Globus pallidus (tissue), 1 donor: ENCODE measurements at regions not wholly inside any gene's neighbourhood (a gene's known extent, or its start where the extent isn't known, plus 50 kb on each side); places are given as distances from the start of the nearest gene placed in this dataset.
"Not testable (repeated sequence)": the region's sequence is repeated elsewhere in the genome, so short reads cannot be mapped to it uniquely, and the experiment has no call there.

Experiments
- DNase-seq: peaks from one replicate; pipeline ENCODE4 v3.0.0-alpha.2; 2015; ENCODE audit warnings: low spot score

DNA sequence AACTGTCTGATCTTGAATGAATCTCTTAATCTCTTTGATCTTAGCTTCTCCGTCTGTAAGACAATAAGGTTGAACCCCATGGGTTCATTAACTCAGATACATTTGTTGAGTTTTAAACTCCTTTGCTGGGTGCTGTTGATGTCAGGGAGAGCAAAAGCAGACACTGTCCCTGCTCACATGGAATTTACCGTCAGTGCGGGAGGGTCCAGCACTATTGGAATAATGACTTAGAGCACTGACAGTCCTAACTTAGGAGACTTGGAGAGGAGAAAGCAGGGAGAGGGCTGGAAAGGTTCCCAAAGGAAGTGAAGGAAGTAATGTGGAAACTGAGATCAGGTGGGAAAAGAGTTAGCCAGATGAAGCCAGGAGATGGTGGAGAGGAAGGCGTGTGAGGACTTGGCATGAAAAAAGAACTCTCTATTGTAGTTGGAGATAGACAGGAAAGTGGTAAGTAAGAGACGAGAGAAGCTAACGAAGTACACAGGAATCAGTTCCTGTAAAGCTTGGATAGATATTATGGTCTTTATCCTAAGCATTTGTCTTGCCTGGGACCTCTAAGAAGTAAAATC is 141.4 kb upstream of the SERTAD2 start:
- no peak for DNase-seq

DNA sequence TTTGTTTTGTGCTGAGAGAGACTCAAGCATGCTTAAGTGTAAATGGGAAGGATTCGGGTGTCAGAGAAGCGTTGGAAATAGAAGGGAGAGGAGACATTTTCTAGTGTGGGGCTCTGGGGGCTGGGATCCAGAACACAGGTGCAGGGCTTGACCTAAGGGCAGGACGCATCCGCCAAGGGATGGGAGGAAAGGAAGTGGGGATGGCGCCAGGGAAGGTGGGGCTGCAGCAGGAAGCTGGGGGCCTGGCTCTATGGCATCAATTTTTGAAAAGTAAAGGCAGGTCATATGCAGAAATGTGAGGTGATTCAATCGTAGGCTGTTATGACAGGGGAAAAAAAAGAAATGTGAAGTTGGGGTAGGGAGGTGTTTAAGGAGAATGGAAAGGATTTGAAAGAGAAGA is 143.2 kb upstream of the SERTAD2 start:
- DNase-seq: no peak

DNA sequence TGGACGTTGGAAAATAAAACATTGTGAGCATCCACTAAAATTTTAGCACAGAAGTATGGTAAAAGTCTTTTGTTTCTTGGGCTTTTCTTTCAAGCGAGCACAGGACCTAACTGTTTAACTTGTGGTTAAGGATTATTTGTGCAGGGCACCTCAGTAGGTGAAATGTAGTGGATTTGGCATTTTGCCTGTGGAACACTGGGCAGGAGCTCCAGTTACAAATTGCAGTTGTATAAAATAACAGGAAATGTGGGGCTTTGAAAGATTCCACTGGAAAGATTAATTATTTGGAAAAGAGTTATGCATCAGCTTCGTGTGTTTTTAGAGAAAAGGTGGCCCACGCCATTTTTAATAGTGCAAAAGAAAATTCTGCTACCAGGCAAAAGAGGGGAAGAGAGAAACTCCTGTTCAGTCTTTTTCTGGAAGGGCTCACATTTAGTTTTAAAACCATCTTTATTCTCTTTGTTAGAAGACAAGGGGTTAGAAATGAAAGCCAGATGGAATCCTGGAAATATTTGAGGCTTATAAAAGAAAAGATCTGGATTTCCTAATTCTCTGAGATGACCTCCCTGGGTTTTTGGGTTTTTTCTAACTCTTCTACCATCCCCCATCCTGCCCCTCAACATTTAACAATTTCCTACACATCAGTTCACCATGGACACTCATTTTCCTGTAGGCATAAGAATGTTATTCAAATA is 144.3 kb upstream of the SERTAD2 start:
- no peak for DNase-seq

DNA sequence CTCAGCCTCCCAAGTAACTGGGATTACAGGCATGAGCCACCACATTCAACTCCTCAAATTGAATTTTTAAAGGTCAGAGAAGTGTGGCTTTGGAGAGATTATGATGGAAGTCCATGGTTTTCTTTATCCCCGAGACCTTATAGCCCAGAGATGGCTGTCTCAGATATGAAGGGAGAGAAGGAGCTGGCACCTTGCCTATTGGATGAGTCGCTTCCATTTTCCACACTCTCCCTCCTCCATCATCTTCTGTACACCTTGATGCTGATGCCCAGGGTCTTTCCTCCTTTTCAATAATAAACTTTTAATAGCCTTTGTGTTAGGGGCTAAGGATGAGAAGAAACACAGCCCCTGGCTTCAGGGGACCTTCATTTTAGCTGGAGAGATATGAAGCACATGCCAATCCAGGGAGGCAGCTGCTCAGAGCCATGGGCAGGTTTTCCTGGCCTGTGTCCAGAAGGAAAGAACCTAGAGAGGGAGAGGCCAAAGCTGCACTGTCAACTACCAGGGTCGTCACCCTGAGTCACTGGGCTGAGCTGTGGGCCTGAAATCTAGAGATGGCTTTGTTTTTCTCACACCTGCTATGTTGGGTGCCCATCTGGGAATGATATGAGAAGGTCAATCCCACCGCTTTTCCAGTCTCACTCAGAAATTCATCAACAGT is 146.0 kb upstream of the SERTAD2 start:
- DNase-seq: no peak

DNA sequence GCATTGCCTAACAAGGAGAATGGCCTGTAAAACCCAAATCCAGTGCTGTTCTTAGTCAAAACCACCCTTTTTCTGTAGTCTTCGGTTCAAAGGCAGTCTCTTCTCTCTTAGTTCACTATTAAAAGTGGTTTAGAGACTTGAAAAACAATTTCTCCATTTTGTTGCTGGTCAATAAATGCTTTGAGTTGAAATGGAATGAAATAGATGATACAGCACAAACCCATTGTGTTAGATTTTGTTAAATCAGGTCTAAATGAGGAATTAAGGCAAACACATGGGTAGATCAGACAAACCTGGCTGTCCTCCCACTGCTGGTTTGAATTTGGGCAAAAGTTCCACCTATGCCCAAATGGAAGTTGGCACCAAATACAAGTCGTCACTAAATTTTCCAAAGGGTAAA is 150.1 kb upstream of the SERTAD2 start:
- DNase-seq: no peak

DNA sequence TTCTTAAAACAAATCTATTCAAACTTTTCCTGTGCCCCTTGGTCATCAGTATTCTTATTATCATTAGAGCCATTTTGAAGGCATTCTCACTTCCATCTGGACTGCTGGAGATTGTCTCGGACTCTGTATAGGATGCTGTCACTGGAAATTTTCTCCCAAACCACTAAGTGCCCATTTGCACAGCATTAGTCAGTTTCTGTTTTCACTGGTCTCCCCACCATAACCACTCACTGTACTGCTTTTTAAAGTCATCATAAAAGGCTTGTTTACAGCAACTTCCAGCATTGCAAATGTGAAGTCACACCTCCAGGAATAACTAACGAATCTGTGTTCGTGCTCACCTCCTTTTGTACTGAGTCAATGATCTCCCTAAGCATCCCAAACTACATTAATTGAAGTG is 150.9 kb upstream of the SERTAD2 start:
- no peak for DNase-seq

DNA sequence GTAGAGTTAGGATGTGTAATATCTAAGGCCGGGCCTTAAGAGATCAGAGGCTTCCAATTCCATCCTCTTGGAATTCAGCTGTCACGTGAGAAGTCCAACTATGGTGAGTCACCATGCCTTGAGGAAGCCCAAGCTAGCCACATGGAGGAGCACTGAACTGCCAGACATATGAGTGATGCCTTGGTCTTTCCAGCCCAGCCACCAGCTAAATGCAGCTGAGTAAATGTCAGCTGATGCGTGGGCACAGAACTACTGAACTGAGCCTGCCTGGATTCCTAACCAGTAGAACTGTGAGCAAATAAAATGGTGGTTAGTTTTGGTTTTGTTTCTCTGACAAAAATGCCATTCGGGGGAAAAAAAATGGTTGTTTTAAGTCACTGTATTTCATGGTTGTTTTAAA is 153.7 kb upstream of the SERTAD2 start:
- DNase-seq: no peak

DNA sequence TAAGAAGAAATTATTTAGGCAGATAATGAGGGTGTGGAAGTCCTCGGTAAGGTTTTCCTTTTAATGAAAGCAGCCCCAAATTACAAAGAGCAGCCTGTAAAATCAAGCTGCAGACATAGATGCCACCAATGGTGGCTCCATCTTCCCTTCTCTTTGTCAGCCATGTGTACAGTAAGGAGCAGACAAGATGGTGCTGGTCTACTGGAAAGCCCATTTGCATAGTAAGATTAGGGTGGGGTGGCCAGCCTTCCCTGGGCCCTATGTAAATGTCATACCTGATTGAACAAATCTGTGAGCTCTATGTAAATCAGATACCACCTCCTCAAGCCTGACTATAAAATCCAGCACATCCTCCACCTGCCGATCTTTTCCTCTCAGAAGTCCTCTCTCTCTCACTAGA is 154.4 kb upstream of the SERTAD2 start:
- no peak for DNase-seq

DNA sequence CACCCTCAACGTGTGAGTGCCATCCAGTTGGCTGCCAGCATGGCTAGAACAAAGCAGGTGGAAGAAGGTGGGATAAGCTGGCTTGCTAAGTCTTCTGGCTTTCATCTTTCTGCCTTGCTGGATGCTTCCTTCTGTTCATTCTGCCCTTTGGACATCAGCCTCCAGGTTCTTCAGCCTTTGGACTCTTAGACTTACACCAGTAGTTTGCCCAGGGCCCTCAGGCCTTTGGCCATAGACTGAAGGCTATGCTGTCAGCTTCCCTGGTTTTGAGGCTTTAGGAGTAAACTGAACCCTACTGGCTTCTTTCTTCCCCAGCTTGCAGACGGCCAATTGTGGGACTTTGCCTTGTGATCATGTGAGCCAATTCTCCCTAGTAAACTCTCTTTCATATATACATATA is 155.0 kb upstream of the SERTAD2 start:
- no peak for DNase-seq

DNA sequence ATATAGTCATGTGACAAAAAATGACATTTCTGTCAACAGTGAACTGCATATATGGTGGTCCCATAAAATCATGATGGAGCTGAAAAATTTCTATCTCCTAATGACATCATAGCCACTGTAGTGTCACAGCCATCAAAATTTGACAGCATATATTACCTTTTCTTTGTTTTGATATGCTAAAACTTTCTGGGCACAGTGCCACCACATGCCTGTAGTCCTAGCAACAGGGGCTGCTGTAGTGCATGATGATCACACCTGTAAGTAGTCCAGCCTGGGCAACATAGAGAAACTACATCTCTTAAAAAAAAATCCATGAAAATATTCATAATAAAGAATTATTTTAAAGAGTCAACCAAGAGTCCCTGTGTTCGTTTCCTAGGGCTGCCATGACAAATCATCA is 155.5 kb upstream of the SERTAD2 start:
- DNase-seq: no peak

DNA sequence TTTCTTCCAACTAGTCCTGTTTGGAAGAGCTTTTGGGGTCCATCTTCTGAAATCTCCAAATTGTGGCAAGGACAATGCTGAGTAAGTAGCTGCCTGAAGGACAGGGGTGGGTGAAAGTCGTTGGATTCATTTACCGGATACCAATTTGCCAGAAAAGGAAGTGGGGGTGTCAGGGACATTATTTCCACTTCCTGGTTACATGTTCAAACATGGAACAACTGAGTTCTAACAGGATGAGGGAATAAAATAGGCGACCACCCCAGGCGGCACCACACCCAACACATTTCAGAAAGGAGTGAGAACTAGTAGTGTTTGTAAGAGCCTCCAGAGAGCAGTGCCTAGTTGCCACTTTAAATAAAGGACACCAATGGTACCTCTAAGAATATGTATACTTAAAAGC is 158.6 kb upstream of the SERTAD2 start:
- DNase-seq: no peak

DNA sequence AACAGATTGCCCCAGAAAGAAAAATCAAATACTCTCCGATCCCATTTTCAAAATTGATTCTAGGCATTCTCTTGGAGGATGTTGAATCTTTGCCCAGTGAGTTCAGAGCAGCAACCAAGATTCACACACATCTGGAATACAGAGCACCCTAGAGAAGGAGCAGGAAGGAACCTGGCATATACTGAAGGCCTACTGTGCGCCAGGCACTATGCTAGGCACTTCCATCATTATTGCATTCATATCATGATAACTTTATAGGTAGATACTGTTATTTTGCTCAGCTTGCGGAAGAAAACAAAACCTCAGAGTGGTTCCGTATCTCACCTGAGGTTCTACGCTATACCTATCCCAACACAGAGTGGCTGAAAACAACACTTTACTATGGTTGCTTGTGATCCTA is 160.3 kb upstream of the SERTAD2 start:
- no peak for DNase-seq

DNA sequence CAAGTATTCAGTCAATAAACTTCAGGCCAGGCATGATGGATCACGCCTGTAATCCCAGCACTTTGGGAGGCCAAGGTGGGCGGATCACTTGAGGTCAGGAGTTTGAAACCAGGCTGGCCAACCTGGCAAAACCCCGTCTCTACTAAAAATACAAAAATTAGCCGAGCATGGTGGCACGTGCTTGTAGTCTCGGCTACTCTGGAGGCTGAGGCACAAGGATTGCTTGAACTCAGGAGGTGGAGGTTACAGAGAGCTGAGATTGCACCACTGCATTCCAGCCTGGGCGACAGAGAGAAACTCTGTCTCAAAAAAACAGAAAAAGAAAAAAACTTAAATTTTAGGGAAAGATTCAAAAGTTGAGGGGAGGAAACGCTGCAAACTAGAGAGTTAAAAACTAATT is 162.8 kb upstream of the SERTAD2 start:
- DNase-seq: not testable (repeated sequence)

DNA sequence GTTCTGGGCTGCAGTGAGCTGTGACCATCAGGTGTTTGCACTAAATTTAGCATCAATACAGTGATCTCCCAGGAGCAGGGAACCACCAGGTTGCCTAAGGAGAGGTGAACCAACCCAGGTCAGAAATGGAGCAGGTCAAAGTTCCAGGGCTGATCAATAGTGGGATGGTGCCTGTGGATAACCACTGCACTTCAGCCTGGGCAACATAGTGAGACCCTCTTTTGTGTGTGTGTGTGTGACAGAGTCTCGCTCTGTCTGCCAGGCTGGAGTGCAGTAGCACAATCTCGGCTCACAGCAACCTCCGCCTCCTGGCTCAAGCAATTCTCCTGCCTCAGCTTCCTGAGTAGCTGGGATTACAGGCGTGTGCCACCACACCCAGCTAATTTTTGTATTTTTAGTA is 163.7 kb upstream of the SERTAD2 start:
- DNase-seq: no peak

DNA sequence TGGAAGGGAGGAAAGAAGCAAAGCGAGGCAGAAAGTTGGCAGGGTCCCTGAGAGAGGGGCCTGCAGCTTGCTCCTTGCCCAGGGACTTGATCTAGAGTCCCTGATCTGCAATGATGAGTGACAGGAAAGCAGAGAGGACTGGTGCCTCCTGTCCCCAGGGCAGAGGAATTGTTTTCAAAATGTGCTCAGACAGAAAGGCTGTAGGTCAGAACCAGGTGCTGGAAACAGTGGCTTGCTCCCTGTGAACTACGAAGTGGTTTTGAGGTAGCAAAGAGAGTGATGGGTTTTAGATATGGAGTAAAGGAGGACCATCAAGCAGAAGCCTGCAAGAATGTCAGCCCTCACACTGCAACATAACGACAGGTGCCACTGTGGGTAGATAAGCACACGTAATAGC is 164.9 kb upstream of the SERTAD2 start:
- no peak for DNase-seq

DNA sequence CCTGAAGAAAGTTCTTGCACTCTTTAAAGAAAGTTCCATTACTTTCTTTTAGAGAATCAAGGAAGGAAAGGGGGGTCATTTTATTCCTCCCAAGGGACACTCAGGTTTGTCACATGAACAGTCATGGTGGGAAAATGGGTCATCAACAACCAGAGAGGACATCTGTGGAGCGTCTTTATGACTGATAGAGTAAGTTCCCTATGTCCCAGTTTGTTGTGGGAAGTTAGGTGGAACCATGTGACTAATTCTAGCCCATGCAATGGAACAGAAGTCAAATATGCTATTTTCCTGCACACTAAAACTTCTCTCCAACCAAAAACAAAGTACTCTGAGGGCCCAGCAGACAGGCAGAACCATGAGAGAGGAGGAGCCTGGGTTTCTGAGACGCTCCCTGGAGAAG is 165.6 kb upstream of the SERTAD2 start:
- DNase-seq: no peak

DNA sequence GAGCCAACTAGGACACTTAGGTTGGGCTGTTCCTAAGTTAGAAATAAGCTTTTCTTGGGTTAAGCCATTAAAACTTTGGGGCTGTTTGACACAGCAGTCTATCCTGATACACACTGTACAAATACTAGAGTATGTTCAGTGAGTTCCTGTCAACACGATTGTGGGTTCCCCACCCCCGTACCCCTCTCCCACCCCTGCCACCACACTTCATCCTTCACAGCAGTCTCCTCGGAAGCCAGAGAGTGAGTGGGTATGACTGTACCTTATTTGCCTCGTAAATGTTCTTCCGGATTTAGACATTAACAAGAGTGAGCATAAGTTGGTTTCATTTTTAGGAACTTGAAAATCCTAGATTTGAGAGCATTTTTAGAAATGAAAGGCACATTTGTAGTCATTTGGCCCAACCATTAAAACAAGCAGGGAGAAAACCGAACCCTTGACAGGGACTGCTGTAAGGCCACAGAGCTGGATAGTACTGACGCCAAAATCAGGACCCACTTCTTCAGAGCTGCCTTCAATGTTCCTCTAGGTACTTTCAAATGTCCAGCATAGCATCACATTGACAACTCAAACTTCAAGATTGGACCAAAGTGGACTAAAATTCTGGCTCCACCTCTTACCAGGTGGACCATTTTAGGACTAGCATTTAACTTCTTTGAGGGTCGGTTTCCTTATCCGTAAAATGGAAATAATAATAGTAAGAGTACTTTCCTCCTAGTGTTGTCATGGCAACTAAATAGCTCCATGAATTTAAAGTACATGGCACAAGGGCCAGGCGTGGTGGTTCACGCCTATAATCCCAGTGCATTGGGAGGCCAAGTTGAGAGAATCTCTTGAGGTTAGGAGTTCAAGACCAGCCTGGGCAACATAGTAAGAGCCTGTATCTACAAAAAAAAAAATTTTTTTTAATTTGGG is 166.3 kb upstream of the SERTAD2 start:
- DNase-seq: no peak

DNA sequence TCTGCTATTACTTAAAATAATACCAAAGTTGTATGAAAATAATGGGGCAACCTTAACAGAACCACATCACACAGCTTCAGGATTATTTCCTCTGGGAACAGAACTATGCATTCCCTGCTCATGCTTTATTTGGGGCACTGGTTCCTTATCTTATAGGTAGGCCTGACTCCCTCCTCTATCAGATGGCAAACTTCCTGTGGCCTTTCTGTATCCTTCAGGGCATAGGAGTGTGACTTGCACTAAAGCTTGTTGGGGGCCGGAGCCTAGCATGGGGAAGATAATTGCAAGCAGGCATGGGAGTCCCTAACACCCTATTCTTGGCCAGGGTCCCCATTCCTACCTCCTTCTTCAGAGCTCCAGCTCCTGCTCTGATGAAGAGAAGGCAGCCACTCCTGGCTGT is 167.2 kb upstream of the SERTAD2 start:
- DNase-seq: no peak

DNA sequence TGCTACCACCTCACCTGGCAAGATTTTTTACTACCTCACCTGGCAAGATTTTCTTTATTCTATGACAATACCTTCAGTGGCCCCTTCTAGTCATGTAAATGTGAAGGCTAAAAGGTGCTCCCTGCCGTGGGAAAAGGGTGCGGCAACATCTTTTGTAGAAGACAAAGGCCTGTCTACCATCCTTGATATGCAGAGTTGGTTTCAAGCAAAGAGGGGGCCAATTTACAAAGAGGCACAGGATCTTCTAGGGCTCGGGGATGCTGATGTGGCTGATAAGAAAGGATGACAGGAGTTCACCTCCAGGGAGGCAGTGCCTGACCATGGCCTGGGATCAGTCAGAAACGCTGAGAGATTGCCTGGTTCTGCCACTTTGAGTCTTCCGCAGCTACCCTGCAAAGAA is 165.4 kb upstream of the SLC1A4 start:
- DNase-seq: no peak

DNA sequence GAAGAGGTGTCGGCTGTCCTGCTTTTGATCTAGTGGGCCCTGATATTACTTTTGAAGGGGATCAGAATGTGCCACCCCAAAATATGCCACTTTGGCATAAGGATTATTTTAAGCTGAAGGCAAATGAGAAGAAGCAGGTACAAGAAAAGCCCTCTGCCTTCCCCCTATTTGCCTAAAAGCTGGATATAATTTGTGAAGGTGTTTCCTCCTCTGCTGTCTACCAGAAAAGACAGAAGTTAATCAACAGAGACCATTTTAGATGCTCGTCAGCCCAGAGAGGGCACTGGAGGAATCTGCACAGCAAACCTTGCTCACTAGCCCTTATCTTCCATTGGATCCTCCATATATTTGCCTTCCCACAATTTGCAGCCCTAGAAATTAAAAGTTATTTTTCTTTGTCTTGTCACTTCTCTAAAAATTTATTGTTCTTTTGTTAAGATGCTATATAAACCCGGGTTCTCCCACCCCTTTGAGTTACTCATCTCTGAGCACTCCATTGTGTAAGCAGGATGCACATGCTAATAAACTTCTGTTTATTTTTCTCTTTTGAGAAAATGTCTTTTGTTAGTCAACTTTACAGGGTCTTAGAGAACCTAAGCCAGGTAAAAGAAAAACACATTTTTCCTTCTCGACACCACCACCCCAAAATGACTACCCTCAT is 163.2 kb upstream of the SLC1A4 start:
- DNase-seq: no peak

DNA sequence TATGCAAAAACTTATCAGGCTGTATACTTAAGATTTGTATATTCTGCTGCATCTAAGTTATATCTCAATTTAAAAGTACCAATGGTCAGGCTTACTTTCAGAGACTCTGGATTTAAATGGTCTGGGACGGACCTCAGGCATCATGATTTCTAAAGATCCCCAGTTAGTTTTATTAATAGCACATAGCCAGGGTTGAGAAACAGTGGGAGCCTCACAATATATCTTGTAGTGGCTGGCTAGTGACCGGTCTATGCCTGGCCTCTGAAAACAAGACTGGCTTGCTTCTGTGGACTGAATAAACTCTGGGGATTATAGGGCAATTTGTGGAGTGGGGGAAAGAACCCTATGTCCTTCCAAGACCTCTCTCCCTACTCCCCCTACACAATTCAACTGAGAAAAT is 162.5 kb upstream of the SLC1A4 start:
- DNase-seq: no peak

DNA sequence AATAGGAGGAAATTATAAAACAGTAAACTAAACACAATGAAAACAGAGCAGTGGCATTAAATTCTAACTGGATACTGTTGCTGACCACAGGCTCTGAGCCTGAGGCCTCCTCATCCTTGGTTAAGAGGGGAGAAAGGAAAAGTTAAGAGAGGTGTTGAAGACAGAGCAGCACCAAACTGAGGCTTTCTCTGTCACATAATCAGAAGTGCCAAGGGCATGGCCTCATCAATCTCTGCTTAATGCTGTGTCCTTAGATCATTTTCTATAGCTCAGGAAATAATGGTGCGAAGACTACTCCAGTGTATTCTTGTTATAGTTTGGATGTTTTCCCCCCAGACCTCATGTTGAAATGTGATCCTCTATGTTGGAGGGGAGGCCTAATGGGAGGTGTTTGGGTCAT is 160.9 kb upstream of the SLC1A4 start:
- DNase-seq: no peak
